GM12878 (cell line): ENCODE measurements at regions not wholly inside any gene's neighbourhood (a gene's known extent, or its start where the extent isn't known, plus 50 kb on each side); places are given as distances from the start of the nearest gene placed in this dataset.

Experiments used
- ASH2L ChIP-seq: fragments of 300-600, 200-600 bp; sonication (generic); IDR thresholded peaks from 2 replicates; pipeline ENCODE4 v1.6.1; 2017; ENCODE audit warnings: low read depth, mild to moderate bottlenecking, borderline replicate concordance
- CTCF ChIP-seq, 3 experiments: IDR thresholded peaks in 2 of 3; conservative IDR thresholded peaks in 1 of 3; 2 replicates each; pipeline ENCODE4 v1.5.1; 2011; ENCODE audit warnings: low read depth in 3 of 3, low read length in 3 of 3, mild to moderate bottlenecking in 3 of 3, control low read depth in 2 of 3, moderate library complexity in 2 of 3, inconsistent platforms in 1 of 3, mixed read lengths in 1 of 3; ENCODE audit not compliant: control insufficient read depth in 2 of 3, insufficient read depth in 1 of 3; ENCODE audit errors: extremely low read depth in 1 of 3
- MAX ChIP-seq: IDR thresholded peaks from 2 replicates; pipeline ENCODE4 v1.6.1; 2012; ENCODE audit warnings: low read depth, low read length, improper control_type of control experiment
- MYC ChIP-seq: IDR thresholded peaks from 2 replicates; pipeline ENCODE4 v1.6.1; 2011; ENCODE audit warnings: mild to moderate bottlenecking, low read length, moderate library complexity, inconsistent platforms; ENCODE audit not compliant: insufficient read depth, insufficient replicate concordance, insufficient read length, severe bottlenecking
- POLR2AphosphoS5 ChIP-seq: IDR thresholded peaks from 2 replicates; pipeline ENCODE4 v1.6.1; 2011; ENCODE audit warnings: mild to moderate bottlenecking, low read length, inconsistent platforms
- RCOR1 ChIP-seq: conservative IDR thresholded peaks from 2 replicates; pipeline ENCODE4 v1.6.1; 2012; ENCODE audit warnings: low read depth, low read length, improper control_type of control experiment
- RELA ChIP-seq: fragments of 450-650 bp; IDR thresholded peaks from 2 replicates; pipeline ENCODE4 v1.8.0; 2014; ENCODE audit warnings: borderline replicate concordance; ENCODE audit not compliant: partially characterized antibody
- TF ChIP-seq, protein P1 (sequence below): fragments of 450-650 bp; IDR thresholded peaks from 2 replicates; pipeline ENCODE4 v1.6.1; 2017; ENCODE audit warnings: mild to moderate bottlenecking, moderate library complexity

DNA sequence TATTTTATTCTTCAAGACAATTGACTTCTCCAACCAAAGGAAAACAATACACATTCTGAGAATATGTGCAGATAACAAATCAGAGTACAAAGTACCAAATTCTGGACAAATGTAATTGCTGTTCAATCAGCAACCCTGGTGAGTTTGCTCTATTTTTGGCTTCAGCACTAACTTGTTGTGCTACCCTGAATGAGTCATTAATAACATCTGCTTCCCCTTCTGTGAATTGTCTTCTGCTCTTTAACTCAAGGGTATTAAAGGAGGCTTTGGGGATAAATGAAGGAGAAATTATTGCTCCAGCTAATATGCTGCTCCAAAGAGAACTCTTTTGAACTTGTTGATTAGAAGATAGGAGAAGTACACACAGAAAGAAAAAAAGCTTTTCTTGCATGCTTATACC, 459.3 kb downstream of the HTR7 start:
- TF ChIP-seq POLR2AphosphoS5: no peak
- TF ChIP-seq MAX: no peak
- TF ChIP-seq CTCF (IDR thresholded peaks at IDR 0.05 in 2 of 3, conservative IDR thresholded peaks at IDR 0.05 in 1 of 3; ENCODE audit: control insufficient read depth in 2 of 3, extremely low read depth in 1 of 3, insufficient read depth in 1 of 3, low read depth in 3 of 3, low read length in 3 of 3): no peak
- no peak for TF ChIP-seq ASH2L
- no peak for TF ChIP-seq RELA
- TF ChIP-seq RCOR1: no peak
- no peak for TF ChIP-seq MYC
- TF ChIP-seq, protein P1, sequence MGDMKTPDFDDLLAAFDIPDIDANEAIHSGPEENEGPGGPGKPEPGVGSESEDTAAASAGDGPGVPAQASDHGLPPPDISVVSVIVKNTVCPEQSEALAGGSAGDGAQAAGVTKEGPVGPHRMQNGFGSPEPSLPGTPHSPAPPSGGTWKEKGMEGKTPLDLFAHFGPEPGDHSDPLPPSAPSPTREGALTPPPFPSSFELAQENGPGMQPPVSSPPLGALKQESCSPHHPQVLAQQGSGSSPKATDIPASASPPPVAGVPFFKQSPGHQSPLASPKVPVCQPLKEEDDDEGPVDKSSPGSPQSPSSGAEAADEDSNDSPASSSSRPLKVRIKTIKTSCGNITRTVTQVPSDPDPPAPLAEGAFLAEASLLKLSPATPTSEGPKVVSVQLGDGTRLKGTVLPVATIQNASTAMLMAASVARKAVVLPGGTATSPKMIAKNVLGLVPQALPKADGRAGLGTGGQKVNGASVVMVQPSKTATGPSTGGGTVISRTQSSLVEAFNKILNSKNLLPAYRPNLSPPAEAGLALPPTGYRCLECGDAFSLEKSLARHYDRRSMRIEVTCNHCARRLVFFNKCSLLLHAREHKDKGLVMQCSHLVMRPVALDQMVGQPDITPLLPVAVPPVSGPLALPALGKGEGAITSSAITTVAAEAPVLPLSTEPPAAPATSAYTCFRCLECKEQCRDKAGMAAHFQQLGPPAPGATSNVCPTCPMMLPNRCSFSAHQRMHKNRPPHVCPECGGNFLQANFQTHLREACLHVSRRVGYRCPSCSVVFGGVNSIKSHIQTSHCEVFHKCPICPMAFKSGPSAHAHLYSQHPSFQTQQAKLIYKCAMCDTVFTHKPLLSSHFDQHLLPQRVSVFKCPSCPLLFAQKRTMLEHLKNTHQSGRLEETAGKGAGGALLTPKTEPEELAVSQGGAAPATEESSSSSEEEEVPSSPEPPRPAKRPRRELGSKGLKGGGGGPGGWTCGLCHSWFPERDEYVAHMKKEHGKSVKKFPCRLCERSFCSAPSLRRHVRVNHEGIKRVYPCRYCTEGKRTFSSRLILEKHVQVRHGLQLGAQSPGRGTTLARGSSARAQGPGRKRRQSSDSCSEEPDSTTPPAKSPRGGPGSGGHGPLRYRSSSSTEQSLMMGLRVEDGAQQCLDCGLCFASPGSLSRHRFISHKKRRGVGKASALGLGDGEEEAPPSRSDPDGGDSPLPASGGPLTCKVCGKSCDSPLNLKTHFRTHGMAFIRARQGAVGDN: no peak
